Thoracic aorta (tissue), 2 donors: ENCODE measurements at regions not wholly inside any gene's neighbourhood (a gene's known extent, or its start where the extent isn't known, plus 50 kb on each side); places are given as distances from the start of the nearest gene placed in this dataset.

Experiments
- ATAC-seq: fragments of 150-250 bp; one replicate; pipeline ENCODE4 v1.8.0; 2017; ENCODE audit warnings: low read depth; ENCODE audit not compliant: insufficient number of reproducible peaks, low FRiP score
- DNase-seq: peaks from one replicate; pipeline ENCODE4 v3.0.0-alpha.2; 2020; ENCODE audit warnings: low spot score
- H3K27ac ChIP-seq, 2 donors: fragments of 200-600 bp; sonication (generic); 1 replicate in 1 of 2; 2 replicates in 1 of 2; pipeline ENCODE4 v1.5.1; 2016; ENCODE audit warnings: mild to moderate bottlenecking in 2 of 2, moderate library complexity in 2 of 2
- H3K27me3 ChIP-seq: fragments of 200-600 bp; sonication (generic); replicated peaks from 2 replicates; pipeline ENCODE4 v1.6.0; 2016; ENCODE audit warnings: mild to moderate bottlenecking; ENCODE audit not compliant: insufficient read depth
- H3K36me3 ChIP-seq: fragments of 200-600 bp; sonication (generic); one replicate; pipeline ENCODE4 v1.5.1; 2016
- H3K4me1 ChIP-seq, 2 donors: fragments of 200-600 bp; sonication (generic); 1 replicate in 1 of 2; 2 replicates in 1 of 2; pipeline versions ENCODE4 v1.5.1 to v1.6.0; 2016; ENCODE audit warnings: low read depth in 2 of 2, mild to moderate bottlenecking in 1 of 2; ENCODE audit not compliant: control insufficient read depth in 1 of 2
- H3K4me3 ChIP-seq: fragments of 200-600 bp; sonication (generic); 2 replicates; pipeline ENCODE4 v1.5.1; 2016; ENCODE audit warnings: mild to moderate bottlenecking
- H3K9me3 ChIP-seq: fragments of 200-600 bp; sonication (generic); 2 replicates; pipeline ENCODE4 v1.5.1; 2016
- TF ChIP-seq, protein P1 (sequence below): fragments of 200-600 bp; sonication (generic); IDR thresholded peaks from one replicate; pipeline ENCODE4 v1.5.1; 2019; ENCODE audit warnings: antibody characterized with exemption

DNA sequence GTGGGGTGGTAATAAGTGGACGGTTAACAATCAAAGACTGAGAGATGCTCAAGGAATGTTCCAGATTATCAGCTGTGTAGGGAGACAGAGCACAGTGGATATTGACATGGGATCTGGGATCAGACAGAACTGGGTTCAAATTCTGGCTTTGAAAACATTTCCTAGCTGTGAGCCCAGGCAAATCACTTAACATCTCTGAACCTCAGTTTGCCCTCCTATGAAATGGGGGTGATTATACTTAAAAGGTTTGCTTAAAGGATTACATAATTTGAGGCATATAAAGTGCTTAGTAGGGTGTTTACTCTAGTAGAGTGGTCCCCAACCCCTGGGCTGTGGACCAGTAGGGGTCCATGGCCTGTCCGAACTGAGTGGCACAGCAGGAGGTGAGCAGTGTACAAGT is 260.0 kb upstream of the CRY1 start:
- TF ChIP-seq, protein P1, sequence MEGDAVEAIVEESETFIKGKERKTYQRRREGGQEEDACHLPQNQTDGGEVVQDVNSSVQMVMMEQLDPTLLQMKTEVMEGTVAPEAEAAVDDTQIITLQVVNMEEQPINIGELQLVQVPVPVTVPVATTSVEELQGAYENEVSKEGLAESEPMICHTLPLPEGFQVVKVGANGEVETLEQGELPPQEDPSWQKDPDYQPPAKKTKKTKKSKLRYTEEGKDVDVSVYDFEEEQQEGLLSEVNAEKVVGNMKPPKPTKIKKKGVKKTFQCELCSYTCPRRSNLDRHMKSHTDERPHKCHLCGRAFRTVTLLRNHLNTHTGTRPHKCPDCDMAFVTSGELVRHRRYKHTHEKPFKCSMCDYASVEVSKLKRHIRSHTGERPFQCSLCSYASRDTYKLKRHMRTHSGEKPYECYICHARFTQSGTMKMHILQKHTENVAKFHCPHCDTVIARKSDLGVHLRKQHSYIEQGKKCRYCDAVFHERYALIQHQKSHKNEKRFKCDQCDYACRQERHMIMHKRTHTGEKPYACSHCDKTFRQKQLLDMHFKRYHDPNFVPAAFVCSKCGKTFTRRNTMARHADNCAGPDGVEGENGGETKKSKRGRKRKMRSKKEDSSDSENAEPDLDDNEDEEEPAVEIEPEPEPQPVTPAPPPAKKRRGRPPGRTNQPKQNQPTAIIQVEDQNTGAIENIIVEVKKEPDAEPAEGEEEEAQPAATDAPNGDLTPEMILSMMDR: no peak
- ATAC-seq: no peak
- H3K4me3 ChIP-seq: no peak overlapping the region
- no peak for DNase-seq
- no peaks in the 10 kb centered on the region for H3K9me3 ChIP-seq
- no peak overlapping the region for H3K27ac ChIP-seq
- no peaks in the 10 kb centered on the region for H3K4me1 ChIP-seq
- H3K27me3 ChIP-seq: no peaks in the 10 kb centered on the region
- H3K36me3 ChIP-seq: no peaks in the 10 kb centered on the region

GRCh38 chr12:107355004-107355565 is 261.7 kb upstream of the CRY1 start:
- TF ChIP-seq, protein P1: no peak
- Histone ChIP-seq H3K4me3 (no peak overlapping the region), H3K27me3 (no peaks in the 10 kb centered on the region), H3K9me3 (no peaks in the 10 kb centered on the region), H3K36me3 (no peaks in the 10 kb centered on the region), H3K27ac (no peak overlapping the region), H3K4me1 (no peaks in the 10 kb centered on the region)
- no peak for DNase-seq
- ATAC-seq: no peak

DNA sequence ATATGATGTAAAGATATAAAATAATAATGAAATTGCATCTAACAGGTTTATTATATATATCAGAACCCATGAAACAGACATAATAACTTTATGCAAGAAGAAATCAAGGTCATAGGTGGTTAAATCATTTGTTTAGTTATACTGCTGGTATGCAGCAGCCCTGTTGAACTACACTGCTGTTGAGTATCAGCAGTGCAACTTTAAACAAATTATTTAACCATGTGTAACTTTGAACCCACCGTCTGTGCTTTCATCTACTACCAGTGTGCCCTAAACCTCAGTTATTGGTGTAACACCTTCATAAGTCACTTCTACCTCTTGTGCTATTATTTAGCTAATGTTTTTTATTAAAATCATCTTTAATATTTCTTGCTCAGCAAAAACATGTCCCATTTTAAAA is 262.3 kb upstream of the CRY1 start:
- Histone ChIP-seq H3K4me3 (no peak overlapping the region), H3K9me3 (no peaks in the 10 kb centered on the region), H3K27me3 (no peaks in the 10 kb centered on the region), H3K36me3 (no peaks in the 10 kb centered on the region), H3K4me1 (no peaks in the 10 kb centered on the region), H3K27ac (no peak overlapping the region)
- TF ChIP-seq, protein P1: no peak
- DNase-seq: no peak
- ATAC-seq: no peak

GRCh38 chr12:107356266-107356936 is 263.1 kb upstream of the CRY1 start:
- H3K9me3 ChIP-seq: no peaks in the 10 kb centered on the region
- H3K4me3 ChIP-seq: no peak overlapping the region

DNA sequence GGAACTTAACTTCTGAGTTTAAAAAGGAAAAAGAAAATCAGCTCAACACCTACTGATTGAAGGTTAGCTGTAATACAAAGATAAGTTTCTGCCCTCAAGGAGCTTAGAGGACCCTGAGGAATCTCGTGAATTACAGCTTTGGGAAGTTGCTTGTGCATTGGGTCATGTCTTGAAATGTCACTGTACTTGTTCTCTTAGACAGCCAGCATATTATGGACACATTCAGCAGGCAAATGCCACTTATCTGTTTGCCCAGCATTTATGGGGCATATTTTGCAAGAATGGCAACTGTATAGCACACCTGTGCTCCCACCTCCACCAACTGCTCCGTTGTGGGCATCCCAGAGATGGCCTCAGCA is 263.6 kb upstream of the CRY1 start:
- H3K27me3 ChIP-seq: no peaks in the 10 kb centered on the region
- no peaks in the 10 kb centered on the region for H3K36me3 ChIP-seq
- H3K27ac ChIP-seq: no peak overlapping the region
- TF ChIP-seq, protein P1: no peak
- H3K4me1 ChIP-seq: no peaks in the 10 kb centered on the region
- no peak for ATAC-seq
- no peaks in the 10 kb centered on the region for H3K9me3 ChIP-seq
- DNase-seq: no peak
- H3K4me3 ChIP-seq: no peak overlapping the region

More at GRCh38 chr12:107356266-107356936, 263.1 kb upstream of the CRY1 start:
- TF ChIP-seq, protein P1: no peak
- ATAC-seq (no peak), DNase-seq (no peak)
- Histone ChIP-seq H3K36me3 (no peaks in the 10 kb centered on the region), H3K27ac (no peak overlapping the region), H3K27me3 (no peaks in the 10 kb centered on the region), H3K4me1 (no peaks in the 10 kb centered on the region)
